ENCODE measurements at regions not wholly inside any gene's neighbourhood (a gene's known extent, or its start where the extent isn't known, plus 50 kb on each side); places are given as distances from the start of the nearest gene placed in this dataset.

DNA sequence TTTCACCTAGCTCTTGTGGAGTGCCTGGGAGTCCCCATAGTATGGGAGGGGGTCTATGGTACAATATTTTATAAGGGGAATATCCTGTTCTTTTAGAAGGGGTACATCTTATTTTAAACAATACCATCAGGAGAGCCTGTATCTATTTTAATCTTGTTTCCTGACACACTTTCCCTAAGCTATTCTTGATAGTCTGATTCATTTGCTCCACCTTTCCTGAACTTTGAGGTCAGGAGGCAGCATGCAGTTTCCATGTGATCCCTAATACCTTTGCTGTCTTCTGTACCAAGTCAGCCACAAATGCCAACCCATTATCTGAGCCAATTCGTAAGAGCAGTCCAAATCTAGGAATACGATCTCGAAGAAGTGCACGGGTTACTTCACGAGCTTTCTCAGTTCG is 86.2 kb downstream of the SLC25A15 start:
- TF ChIP-seq, protein P1, sequence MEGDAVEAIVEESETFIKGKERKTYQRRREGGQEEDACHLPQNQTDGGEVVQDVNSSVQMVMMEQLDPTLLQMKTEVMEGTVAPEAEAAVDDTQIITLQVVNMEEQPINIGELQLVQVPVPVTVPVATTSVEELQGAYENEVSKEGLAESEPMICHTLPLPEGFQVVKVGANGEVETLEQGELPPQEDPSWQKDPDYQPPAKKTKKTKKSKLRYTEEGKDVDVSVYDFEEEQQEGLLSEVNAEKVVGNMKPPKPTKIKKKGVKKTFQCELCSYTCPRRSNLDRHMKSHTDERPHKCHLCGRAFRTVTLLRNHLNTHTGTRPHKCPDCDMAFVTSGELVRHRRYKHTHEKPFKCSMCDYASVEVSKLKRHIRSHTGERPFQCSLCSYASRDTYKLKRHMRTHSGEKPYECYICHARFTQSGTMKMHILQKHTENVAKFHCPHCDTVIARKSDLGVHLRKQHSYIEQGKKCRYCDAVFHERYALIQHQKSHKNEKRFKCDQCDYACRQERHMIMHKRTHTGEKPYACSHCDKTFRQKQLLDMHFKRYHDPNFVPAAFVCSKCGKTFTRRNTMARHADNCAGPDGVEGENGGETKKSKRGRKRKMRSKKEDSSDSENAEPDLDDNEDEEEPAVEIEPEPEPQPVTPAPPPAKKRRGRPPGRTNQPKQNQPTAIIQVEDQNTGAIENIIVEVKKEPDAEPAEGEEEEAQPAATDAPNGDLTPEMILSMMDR (IDR thresholded peaks at IDR 0.05; ENCODE audit: insufficient read depth, low read depth, low read length) = no peak
- no peak for TF ChIP-seq EZH2 (IDR thresholded peaks at IDR 0.05; ENCODE audit: insufficient read depth, low read length)
